OCI-LY1 (cell line): ENCODE measurements at regions not wholly inside any gene's neighbourhood (a gene's known extent, or its start where the extent isn't known, plus 50 kb on each side); places are given as distances from the start of the nearest gene placed in this dataset.

Source experiments
- H2AFZ ChIP-seq: fragments of 200-600 bp; sonication (generic), shearing (Covaris generic); 2 replicates; pipeline ENCODE4 v1.6.0; 2014; ENCODE audit warnings: antibody characterized with exemption, mild to moderate bottlenecking, low read length
- H3F3A ChIP-seq: fragments of 200-600 bp; sonication (generic), shearing (Covaris generic); 2 replicates; pipeline ENCODE4 v1.6.0; 2014; ENCODE audit warnings: mild to moderate bottlenecking, antibody characterized with exemption, low read length, moderate library complexity; ENCODE audit not compliant: insufficient read depth
- H3K27ac ChIP-seq: fragments of 200-600 bp; sonication (generic); 2 replicates; pipeline ENCODE4 v1.5.1; 2014; ENCODE audit warnings: low read length, mixed run types, mild to moderate bottlenecking, low read depth; ENCODE audit not compliant: poor library complexity, severe bottlenecking
- H3K27me3 ChIP-seq: fragments of 200-600 bp; sonication (generic); 2 replicates; pipeline ENCODE4 v1.6.0; 2014; ENCODE audit warnings: antibody characterized with exemption, mild to moderate bottlenecking, low read length, moderate library complexity; ENCODE audit not compliant: insufficient read depth
- H3K36me3 ChIP-seq: fragments of 200-600 bp; sonication (generic); 2 replicates; pipeline ENCODE4 v1.6.1; 2014; ENCODE audit warnings: mild to moderate bottlenecking, antibody characterized with exemption, low read length, moderate library complexity, mixed read lengths; ENCODE audit not compliant: insufficient read depth
- H3K4me1 ChIP-seq: fragments of 200-600 bp; sonication (generic); 2 replicates; pipeline ENCODE4 v1.5.1; 2014; ENCODE audit warnings: mild to moderate bottlenecking, low read length, moderate library complexity; ENCODE audit not compliant: insufficient read depth, severe bottlenecking
- H3K4me2 ChIP-seq: fragments of 200-600 bp; sonication (generic), shearing (Covaris generic); 2 replicates; pipeline ENCODE4 v1.6.1; 2014; ENCODE audit warnings: low read length
- H3K4me3 ChIP-seq: fragments of 200-600 bp; sonication (generic); 2 replicates; pipeline ENCODE4 v1.5.1; 2014; ENCODE audit warnings: low read length, low read depth, mild to moderate bottlenecking, mixed read lengths; ENCODE audit not compliant: poor library complexity, severe bottlenecking
- H3K79me2 ChIP-seq: fragments of 200-600 bp; shearing (Covaris generic); 2 replicates; pipeline ENCODE4 v1.6.1; 2016; ENCODE audit warnings: mixed run types, low read length, mixed read lengths; ENCODE audit not compliant: insufficient read depth
- H3K9ac ChIP-seq: fragments of 200-600 bp; sonication (generic), shearing (Covaris generic); 2 replicates; pipeline ENCODE4 v1.6.1; 2014; ENCODE audit warnings: mild to moderate bottlenecking, low read length, mixed read lengths
- H3K9me2 ChIP-seq: fragments of 200-600 bp; sonication (generic), shearing (Covaris generic); 2 replicates; pipeline ENCODE4 v1.6.1; 2014; ENCODE audit warnings: low read depth, mild to moderate bottlenecking, low read length, mixed read lengths
- H3K9me3 ChIP-seq: fragments of 200-600 bp; shearing (Covaris generic); 2 replicates; pipeline ENCODE4 v1.6.1; 2014; ENCODE audit warnings: low read length, mixed read lengths
- H4K20me1 ChIP-seq: fragments of 200-600 bp; sonication (generic), shearing (Covaris generic); 2 replicates; pipeline ENCODE4 v1.6.0; 2016; ENCODE audit warnings: mild to moderate bottlenecking, low read length; ENCODE audit not compliant: insufficient read depth
- CTCF ChIP-seq: fragments of 200-600 bp; sonication (generic), shearing (Covaris generic); IDR thresholded peaks from 2 replicates; pipeline ENCODE4 v1.5.1; 2017; ENCODE audit warnings: mild to moderate bottlenecking, antibody characterized with exemption, low read length, moderate library complexity, mixed read lengths
- EZH2 ChIP-seq: fragments of 200-600 bp; sonication (generic), shearing (Covaris generic); IDR thresholded peaks from 2 replicates; pipeline ENCODE4 v1.8.0; 2017; ENCODE audit warnings: borderline replicate concordance, mixed run types, mild to moderate bottlenecking, antibody characterized with exemption, low read length, moderate library complexity, mixed read lengths

GRCh38 chr6:71545905-71546304 is 257.3 kb downstream of the OGFRL1 start:
- Histone ChIP-seq H4K20me1 (no peaks in the 10 kb centered on the region), H3K9me2 (no peaks in the 10 kb centered on the region), H3K4me3 (no peak overlapping the region), H3K27me3 (no peaks in the 10 kb centered on the region), H2AFZ (no peak overlapping the region), H3F3A (no peaks in the 10 kb centered on the region), H3K79me2 (no peaks in the 10 kb centered on the region), H3K4me1 (no peaks in the 10 kb centered on the region), H3K9me3 (no peaks in the 10 kb centered on the region), H3K9ac (no peak overlapping the region), H3K36me3 (no peaks in the 10 kb centered on the region), H3K27ac (no peak overlapping the region), H3K4me2 (no peak overlapping the region)
- TF ChIP-seq CTCF = no peak
- TF ChIP-seq EZH2 = no peak

GRCh38 chr6:71551798-71552197 is 263.2 kb downstream of the OGFRL1 start:
- no peak overlapping the region for H3K4me2 ChIP-seq

GRCh38 chr6:71556141-71556540 is 267.5 kb downstream of the OGFRL1 start:
- H3K9ac ChIP-seq = no peak overlapping the region
- no peaks in the 10 kb centered on the region for H3K79me2 ChIP-seq
- H3K9me3 ChIP-seq = no peaks in the 10 kb centered on the region
- no peaks in the 10 kb centered on the region for H3K9me2 ChIP-seq
- TF ChIP-seq EZH2 (no peak), CTCF (no peak)
- H3K27ac ChIP-seq = no peak overlapping the region
- no peaks in the 10 kb centered on the region for H3K27me3 ChIP-seq
- no peak overlapping the region for H3K4me3 ChIP-seq
- no peak overlapping the region for H3K4me2 ChIP-seq
- H4K20me1 ChIP-seq = no peaks in the 10 kb centered on the region
- no peaks in the 10 kb centered on the region for H3K4me1 ChIP-seq
- H3K36me3 ChIP-seq = no peaks in the 10 kb centered on the region
- H3F3A ChIP-seq = no peaks in the 10 kb centered on the region
- no peak overlapping the region for H2AFZ ChIP-seq

More at GRCh38 chr6:71551798-71552197, 263.2 kb downstream of the OGFRL1 start:
- Histone ChIP-seq H3K9me3 (no peaks in the 10 kb centered on the region), H3K27ac (no peak overlapping the region), H2AFZ (no peak overlapping the region), H3K4me1 (no peaks in the 10 kb centered on the region), H3K9ac (no peak overlapping the region), H3F3A (no peaks in the 10 kb centered on the region), H3K4me3 (no peak overlapping the region), H3K36me3 (no peaks in the 10 kb centered on the region), H4K20me1 (no peaks in the 10 kb centered on the region), H3K27me3 (no peaks in the 10 kb centered on the region), H3K9me2 (no peaks in the 10 kb centered on the region), H3K79me2 (no peaks in the 10 kb centered on the region)
- TF ChIP-seq EZH2 = no peak
- no peak for TF ChIP-seq CTCF
